Body of pancreas (tissue), 4 donors: ENCODE measurements at regions not wholly inside any gene's neighbourhood (a gene's known extent, or its start where the extent isn't known, plus 50 kb on each side); places are given as distances from the start of the nearest gene placed in this dataset.

ENCODE experiments used
- CTCF ChIP-seq, 7 experiments: fragments of 450-650 bp in 4 of 7; fragments of 200-600 bp in 3 of 7; sonication (generic) in 3 of 7; IDR thresholded peaks; one replicate each; pipeline ENCODE4 v1.5.1; 2016 to 2019; ENCODE audit warnings: antibody characterized with exemption in 7 of 7
- POLR2A ChIP-seq, 3 donors: fragments of 450-650 bp; IDR thresholded peaks; one replicate each; pipeline ENCODE4 v1.6.1; 2016; ENCODE audit warnings: antibody characterized with exemption in 3 of 3, mild to moderate bottlenecking in 2 of 3

GRCh38 chr20:7137395-7138151, 370.1 kb downstream of the BMP2 start:
- TF ChIP-seq POLR2A (IDR thresholded peaks at IDR 0.05) (no peak), CTCF (IDR thresholded peaks at IDR 0.05) (no peak)
